NAMALWA (cell line): ENCODE measurements at regions not wholly inside any gene's neighbourhood (a gene's known extent, or its start where the extent isn't known, plus 50 kb on each side); places are given as distances from the start of the nearest gene placed in this dataset.

Experiments used
- DNase-seq: peaks from one replicate; pipeline ENCODE4 v3.0.0-alpha.2; 2015; ENCODE audit warnings: low spot score

- no peak for DNase-seq
These were observed 75.1 kb upstream of the SLC6A11 start for GRCh38 chr3:10740954-10741353.

GRCh38 chr3:10741891-10742671 is 73.9 kb upstream of the SLC6A11 start:
- no peak for DNase-seq

- DNase-seq = no peak
These were observed 72.5 kb upstream of the SLC6A11 start for GRCh38 chr3:10743366-10744097.

DNA sequence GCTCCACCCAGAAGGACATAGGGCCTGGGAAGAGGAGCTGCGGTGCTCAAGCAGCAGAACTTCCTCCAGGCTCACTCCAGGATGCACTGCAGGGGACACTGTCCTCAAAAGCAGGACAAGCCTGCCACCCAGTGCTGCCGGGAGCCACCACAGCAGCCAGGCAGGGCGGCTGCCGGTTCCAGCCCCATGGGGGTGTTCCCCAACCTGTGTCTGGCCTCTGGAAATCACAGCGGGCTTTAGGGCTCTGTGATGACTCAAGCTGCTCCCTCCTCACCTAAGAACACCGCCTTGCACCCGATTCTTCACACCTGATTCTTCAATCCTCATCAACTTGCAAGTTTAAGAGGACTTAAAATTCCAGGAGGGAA is 71.9 kb upstream of the SLC6A11 start:
- DNase-seq = no peak

DNA sequence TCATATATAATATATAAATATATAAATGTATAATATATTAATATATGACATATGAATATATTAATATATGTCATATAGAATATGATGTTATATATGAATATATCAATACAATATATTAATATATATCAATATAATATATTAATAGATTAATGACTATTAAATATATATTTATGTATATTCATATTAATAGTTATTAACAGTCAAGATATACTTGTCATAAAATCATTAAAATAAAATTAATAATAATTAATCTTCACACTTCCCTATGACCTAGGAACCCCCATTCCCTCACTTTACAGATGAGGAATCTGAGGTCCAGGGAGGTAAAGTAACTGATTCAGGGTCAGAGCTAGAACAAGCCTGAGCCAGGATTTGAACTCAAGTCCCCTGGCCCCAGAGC is 70.6 kb upstream of the SLC6A11 start:
- no peak for DNase-seq

DNA sequence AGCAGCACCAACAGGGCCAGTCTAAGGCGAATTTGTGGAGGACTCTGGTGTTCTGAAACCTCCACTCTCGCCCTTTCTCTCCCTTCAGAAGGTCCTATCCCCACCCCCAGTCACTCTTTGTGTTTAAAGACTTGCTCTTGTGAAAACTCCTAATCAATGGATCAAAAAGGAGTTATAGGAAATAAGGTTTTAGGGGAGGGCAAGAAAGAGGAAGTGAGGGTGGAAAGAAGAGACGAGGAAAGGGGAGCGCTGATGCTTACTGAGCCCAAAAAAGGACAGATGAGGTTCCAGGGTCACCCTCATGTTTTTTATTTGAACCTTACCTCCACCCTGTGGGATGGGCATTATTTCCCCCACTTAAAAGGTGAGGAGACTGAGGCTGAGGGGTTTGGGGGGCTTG is 70.0 kb upstream of the SLC6A11 start:
- DNase-seq = no peak

GRCh38 chr3:10746684-10747083 is 69.3 kb upstream of the SLC6A11 start:
- DNase-seq = no peak

GRCh38 chr3:10747341-10747740 is 68.7 kb upstream of the SLC6A11 start:
- no peak for DNase-seq

- DNase-seq = no peak
These were observed 68.0 kb upstream of the SLC6A11 start for GRCh38 chr3:10748040-10748439.

DNA sequence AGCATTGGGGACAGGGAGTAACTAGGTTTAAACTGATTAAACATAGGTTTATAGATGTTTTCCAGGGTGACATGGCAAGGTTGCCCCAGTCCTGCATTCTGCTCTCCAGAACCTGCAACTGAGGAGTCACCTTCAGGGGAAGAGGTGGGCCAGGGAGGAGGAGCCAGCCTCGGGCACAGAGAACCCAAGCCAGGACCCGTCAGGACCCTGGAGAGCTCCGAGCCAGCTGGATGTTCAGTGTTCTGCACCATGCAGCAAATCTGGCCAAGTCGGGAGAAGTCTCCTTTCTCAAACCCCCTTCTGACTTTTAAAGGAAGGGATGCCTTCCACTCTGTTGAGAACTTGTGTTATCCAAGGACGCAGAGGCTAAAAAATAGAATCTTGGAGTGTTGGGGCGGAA is 62.1 kb upstream of the SLC6A11 start:
- peak; percentile 49 for DNase-seq

DNA sequence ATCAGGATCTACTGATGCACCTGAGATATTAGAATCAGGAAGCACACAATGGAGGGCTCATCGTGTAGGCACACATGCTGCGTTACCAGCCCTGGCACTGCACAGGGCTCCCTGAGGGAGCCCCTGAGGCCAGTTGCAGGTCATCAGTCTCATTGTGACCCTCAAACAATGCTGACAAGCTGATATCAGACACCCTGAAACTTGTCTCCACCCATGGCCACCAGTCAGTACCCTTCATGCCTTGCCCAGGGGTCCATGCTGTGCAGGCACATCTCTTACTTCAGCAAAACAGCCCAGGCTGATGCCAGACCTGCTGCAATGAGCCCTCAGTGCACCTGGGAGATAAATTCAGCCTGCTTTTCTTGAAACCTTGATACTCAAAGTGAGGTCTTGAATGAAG is 59.5 kb upstream of the SLC6A11 start:
- no peak for DNase-seq

DNA sequence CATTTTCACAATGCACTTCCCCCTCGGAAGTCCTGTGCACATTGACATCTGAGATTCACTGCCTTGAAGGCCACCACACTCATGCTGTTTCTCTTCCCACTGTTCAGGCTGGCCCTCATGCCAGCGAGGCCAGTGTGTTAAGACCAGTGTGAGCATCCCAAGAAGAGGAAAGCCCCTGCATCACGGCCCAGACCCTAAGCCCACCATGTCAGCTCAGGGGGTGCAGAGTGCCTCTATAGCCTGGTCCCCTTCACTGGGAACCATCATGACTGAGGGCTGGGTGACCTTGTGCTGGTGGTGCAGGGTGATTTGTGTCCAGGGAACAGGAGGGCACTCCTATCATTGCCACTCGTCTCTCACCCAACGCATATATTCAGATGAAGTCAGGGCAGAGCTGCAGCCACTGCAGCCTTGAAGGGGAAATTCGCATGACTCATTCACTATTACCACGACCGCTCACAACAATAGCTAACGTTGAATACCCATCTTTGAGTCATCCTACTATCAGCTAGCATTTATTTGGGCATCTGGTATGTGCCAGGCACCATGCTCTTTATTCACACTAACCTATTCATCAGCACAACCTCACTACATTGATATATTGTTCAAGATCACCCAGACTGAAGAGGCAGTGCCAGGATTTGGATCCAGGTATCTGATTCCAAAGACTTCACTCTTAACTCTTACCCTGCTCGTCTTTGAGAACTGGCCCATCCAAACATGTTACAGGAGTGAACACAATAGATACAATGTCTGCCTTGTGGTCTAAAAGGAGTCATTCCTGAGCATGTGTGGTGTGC is 58.8 kb upstream of the SLC6A11 start:
- no peak for DNase-seq

DNA sequence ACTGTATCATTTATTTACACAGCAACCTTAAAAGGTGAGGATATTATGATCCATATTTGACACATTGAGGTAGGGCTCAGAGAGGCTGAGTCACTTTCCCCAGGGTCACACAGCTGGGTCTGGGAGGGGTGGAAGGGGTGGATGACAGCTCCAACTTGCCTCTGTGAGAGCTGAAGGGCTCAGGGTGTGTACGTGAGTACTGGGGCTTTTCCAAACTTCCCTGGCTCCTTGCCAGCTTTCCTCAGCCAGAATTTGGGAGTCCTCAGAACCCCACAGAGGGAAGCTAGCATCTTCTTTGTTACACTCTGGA is 58.3 kb upstream of the SLC6A11 start:
- no peak for DNase-seq

DNA sequence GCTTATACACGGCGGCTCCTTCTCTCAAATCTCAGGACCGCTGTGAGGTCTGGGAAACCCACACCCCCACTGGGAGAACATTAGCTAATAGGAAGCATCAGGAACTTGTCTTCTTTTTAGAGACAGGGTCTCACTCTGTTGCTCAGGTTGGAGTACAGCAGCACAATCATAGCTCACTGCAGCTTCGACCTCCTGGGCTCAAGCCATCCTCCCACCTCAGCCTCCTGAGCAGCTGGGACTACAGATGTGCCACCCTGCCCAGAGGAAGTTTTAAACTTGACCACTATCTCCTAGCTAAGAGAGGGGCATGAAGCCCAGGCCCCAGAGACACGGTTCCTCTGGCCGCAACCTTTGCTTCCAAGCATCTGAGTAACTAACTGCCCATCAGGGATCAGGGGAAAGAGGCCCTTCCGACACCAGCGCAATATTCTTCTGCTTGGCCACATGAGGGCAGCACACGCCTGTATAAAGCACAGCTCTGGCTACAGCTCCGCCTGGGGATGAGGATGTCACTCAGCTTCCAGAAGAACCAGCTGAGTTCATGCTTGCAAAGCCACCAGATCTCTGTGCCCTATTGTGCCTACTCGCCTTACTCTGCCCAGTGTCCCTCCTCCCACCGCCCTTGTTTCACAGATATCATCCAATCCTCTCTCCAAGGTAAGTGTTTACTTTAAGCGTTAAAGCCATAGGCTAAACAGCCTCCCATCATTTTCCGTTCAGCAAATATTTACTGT is 57.6 kb upstream of the SLC6A11 start:
- peak; percentile 68 for DNase-seq

DNA sequence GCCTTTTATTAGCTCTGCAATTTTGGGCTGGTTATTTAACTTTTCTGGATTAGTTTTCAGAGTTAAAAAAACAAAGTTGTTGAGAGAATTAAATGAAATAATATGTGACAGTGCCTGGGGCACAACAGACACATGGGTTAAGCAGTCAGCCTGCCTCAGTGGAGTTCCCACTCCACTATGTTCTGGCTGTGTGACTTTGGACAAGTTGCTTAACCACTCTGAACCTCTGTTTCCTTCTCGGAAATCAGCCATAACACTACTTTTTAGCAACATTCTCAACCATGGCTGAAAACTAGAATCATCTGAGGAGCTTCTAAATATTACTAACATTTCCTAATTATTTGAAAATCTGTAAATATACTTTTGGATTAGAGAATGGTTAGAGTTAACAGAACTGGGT is 56.5 kb upstream of the SLC6A11 start:
- no peak for DNase-seq

GRCh38 chr3:10760199-10760598 is 55.8 kb upstream of the SLC6A11 start:
- no peak for DNase-seq

DNA sequence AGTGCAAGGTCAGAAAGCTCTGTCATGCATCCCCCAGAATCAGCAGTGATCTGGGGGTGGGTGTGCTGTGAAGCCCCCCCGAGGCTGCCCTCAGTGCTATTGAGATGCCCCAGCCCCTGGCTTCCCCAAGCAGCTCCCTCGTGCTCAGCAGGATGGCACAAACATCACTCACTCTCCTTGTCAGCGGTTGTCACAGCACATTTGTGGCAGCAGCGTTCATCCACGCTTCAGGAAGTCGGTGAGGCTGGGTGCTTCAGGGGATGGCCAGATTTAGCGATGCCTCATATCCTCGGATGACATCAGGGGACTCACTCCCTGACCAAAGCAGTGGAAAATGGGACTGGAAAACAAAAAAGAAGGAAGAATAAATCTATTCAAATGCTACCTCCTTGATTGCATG is 54.4 kb upstream of the SLC6A11 start:
- DNase-seq = no peak

- no peak for DNase-seq
These were observed 53.9 kb upstream of the SLC6A11 start for GRCh38 chr3:10762116-10762515.

GRCh38 chr3:10762611-10763247 is 53.3 kb upstream of the SLC6A11 start:
- no peak for DNase-seq

DNA sequence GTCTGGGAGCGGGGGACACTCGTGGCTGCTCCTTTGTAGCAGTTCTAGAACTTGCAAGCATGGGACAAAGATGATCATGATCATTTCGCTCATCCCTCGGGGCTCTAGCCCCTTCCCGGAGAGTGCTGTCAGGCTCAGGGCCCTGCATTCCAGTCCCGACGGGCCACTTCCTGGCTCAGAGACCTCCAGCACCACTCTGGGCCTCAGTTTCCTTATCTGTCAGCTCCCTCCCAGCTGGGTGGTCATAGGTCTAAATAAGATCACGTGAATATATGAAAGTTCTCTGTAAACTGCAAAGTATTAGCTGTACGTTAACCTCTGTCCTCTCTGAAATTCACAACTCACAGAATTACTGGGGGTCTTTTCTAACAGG is 52.8 kb upstream of the SLC6A11 start:
- DNase-seq = no peak

DNA sequence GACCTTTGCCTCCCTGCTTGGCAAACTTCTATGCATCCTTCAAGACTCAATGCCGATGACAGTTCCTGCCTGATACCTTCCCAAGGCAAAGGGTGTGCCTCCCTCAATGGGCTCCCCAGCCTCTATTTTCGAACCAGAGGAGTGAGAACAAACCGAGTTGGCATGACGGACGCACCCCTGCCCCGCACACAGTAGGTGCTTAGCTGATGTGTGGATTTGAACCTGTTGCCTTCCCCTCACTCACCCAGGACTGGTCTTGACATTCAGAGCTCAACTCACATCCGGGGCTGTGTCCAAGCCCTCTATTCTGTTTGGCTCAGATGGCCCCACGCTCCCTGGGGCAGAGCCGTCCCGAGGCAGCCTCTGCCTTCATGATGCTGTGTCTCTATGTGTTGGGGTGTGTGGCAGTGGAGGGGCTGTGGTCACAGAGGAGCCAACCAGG is 52.2 kb upstream of the SLC6A11 start:
- DNase-seq = no peak
